ENCODE measurements at regions not wholly inside any gene's neighbourhood (a gene's known extent, or its start where the extent isn't known, plus 50 kb on each side); places are given as distances from the start of the nearest gene placed in this dataset.

DNA sequence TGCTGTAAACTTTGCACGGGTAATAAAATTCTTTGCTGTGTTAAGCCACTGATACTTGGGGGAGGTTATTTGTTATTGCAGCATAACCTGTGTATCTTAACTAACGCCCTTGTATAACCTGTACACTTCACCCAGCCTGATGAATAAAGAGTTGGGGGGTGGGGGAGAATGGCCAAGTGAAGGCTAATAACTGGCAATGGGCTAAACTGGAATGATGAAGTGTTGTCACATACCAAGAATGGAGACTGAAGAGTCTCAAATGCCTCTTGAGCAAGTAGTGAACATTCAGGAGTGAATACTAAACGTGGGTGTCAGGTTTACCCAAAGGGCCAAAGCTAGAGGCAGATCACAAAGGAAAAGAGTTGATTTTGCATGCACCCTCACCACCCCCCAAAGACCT lies 169.4 kb downstream of the C1orf94 start:
- H3K36me3 ChIP-seq (ENCODE audit: control insufficient read depth, insufficient read depth, low read length), result no peaks in the 10 kb centered on the region
- H3K27ac ChIP-seq, result no peak overlapping the region
- no peaks in the 10 kb centered on the region for H3K4me1 ChIP-seq
- no peaks in the 10 kb centered on the region for H3K9me3 ChIP-seq (ENCODE audit: control insufficient read depth, low read length)
- no peak overlapping the region for H3K9ac ChIP-seq
- no peaks in the 10 kb centered on the region for H3K79me2 ChIP-seq
- no peak overlapping the region for H2AFZ ChIP-seq
- H3K4me3 ChIP-seq (ENCODE audit: low read depth, low read length), result no peak overlapping the region
- TF ChIP-seq, protein P1, sequence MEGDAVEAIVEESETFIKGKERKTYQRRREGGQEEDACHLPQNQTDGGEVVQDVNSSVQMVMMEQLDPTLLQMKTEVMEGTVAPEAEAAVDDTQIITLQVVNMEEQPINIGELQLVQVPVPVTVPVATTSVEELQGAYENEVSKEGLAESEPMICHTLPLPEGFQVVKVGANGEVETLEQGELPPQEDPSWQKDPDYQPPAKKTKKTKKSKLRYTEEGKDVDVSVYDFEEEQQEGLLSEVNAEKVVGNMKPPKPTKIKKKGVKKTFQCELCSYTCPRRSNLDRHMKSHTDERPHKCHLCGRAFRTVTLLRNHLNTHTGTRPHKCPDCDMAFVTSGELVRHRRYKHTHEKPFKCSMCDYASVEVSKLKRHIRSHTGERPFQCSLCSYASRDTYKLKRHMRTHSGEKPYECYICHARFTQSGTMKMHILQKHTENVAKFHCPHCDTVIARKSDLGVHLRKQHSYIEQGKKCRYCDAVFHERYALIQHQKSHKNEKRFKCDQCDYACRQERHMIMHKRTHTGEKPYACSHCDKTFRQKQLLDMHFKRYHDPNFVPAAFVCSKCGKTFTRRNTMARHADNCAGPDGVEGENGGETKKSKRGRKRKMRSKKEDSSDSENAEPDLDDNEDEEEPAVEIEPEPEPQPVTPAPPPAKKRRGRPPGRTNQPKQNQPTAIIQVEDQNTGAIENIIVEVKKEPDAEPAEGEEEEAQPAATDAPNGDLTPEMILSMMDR (IDR thresholded peaks at IDR 0.05), result no peak
- H3K4me2 ChIP-seq (ENCODE audit: low read length), result no peak overlapping the region
- H3K27me3 ChIP-seq (ENCODE audit: control insufficient read depth, insufficient read depth, low read length), result no peaks in the 10 kb centered on the region

- Histone ChIP-seq H3K27me3 (ENCODE audit: control insufficient read depth, insufficient read depth, low read length) (no peaks in the 10 kb centered on the region), H3K4me1 (no peaks in the 10 kb centered on the region), H3K9me3 (ENCODE audit: control insufficient read depth, low read length) (no peaks in the 10 kb centered on the region), H3K4me3 (ENCODE audit: low read depth, low read length) (no peak overlapping the region), H3K9ac (no peak overlapping the region), H3K79me2 (no peaks in the 10 kb centered on the region), H3K36me3 (ENCODE audit: control insufficient read depth, insufficient read depth, low read length) (no peaks in the 10 kb centered on the region), H3K27ac (no peak overlapping the region), H3K4me2 (ENCODE audit: low read length) (no peak overlapping the region), H2AFZ (no peak overlapping the region)
- TF ChIP-seq, protein P1 (IDR thresholded peaks at IDR 0.05), result no peak
Observed at GRCh38 chr1:34353409-34353808, 176.7 kb downstream of the C1orf94 start.

GRCh38 chr1:34354367-34354766 lies 177.7 kb downstream of the C1orf94 start:
- Histone ChIP-seq H3K4me2 (ENCODE audit: low read length) (no peak overlapping the region), H3K36me3 (ENCODE audit: control insufficient read depth, insufficient read depth, low read length) (no peaks in the 10 kb centered on the region), H3K9ac (no peak overlapping the region), H3K4me3 (ENCODE audit: low read depth, low read length) (no peak overlapping the region), H3K9me3 (ENCODE audit: control insufficient read depth, low read length) (no peaks in the 10 kb centered on the region), H2AFZ (no peak overlapping the region), H3K4me1 (no peaks in the 10 kb centered on the region), H3K79me2 (no peaks in the 10 kb centered on the region), H3K27me3 (ENCODE audit: control insufficient read depth, insufficient read depth, low read length) (no peaks in the 10 kb centered on the region), H3K27ac (no peak overlapping the region)
- TF ChIP-seq, protein P1 (IDR thresholded peaks at IDR 0.05), result no peak

DNA sequence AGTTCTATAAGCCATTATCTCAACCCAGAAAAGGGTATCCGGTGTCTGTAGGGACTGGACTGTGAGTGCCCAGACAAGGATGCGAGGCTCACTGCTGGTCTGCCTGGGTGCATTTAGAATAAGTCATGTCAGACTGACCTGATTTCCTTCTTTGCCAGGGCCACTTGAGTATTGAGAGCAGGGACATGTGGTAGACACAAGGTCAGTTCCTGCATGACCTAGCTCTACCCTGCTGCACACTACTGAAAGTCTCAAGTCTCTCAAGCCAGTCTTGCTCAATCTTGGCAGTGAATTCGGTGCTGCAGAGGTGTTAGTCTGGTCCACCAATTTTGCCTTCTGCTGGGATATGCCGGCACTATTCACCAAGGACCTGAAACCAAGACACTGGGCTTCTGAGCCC lies 180.1 kb downstream of the C1orf94 start:
- TF ChIP-seq, protein P1 (IDR thresholded peaks at IDR 0.05), result no peak
- H3K27ac ChIP-seq, result no peak overlapping the region
- no peak overlapping the region for H3K9ac ChIP-seq
- no peaks in the 10 kb centered on the region for H3K79me2 ChIP-seq
- H3K4me1 ChIP-seq, result no peaks in the 10 kb centered on the region
- no peak overlapping the region for H3K4me3 ChIP-seq (ENCODE audit: low read depth, low read length)
- H3K27me3 ChIP-seq (ENCODE audit: control insufficient read depth, insufficient read depth, low read length), result no peaks in the 10 kb centered on the region
- no peaks in the 10 kb centered on the region for H3K9me3 ChIP-seq (ENCODE audit: control insufficient read depth, low read length)
- H3K36me3 ChIP-seq (ENCODE audit: control insufficient read depth, insufficient read depth, low read length), result no peaks in the 10 kb centered on the region
- H2AFZ ChIP-seq, result no peak overlapping the region
- no peak overlapping the region for H3K4me2 ChIP-seq (ENCODE audit: low read length)

GRCh38 chr1:34358636-34359035 lies 181.9 kb downstream of the C1orf94 start:
- no peaks in the 10 kb centered on the region for H3K79me2 ChIP-seq
- H3K36me3 ChIP-seq (ENCODE audit: control insufficient read depth, insufficient read depth, low read length), result no peaks in the 10 kb centered on the region
- H3K4me1 ChIP-seq, result no peaks in the 10 kb centered on the region
- no peak overlapping the region for H3K27ac ChIP-seq
- H3K27me3 ChIP-seq (ENCODE audit: control insufficient read depth, insufficient read depth, low read length), result no peaks in the 10 kb centered on the region
- no peak overlapping the region for H3K4me2 ChIP-seq (ENCODE audit: low read length)
- no peak overlapping the region for H3K4me3 ChIP-seq (ENCODE audit: low read depth, low read length)
- H3K9me3 ChIP-seq (ENCODE audit: control insufficient read depth, low read length), result no peaks in the 10 kb centered on the region
- TF ChIP-seq, protein P1 (IDR thresholded peaks at IDR 0.05), result no peak
- no peak overlapping the region for H3K9ac ChIP-seq
- H2AFZ ChIP-seq, result no peak overlapping the region

All from parathyroid adenoma (tissue), 2 donors.